ENCODE measurements at regions not wholly inside any gene's neighbourhood (a gene's known extent, or its start where the extent isn't known, plus 50 kb on each side); places are given as distances from the start of the nearest gene placed in this dataset.

- no peaks in the 10 kb centered on the region for H3F3A ChIP-seq (ENCODE audit: insufficient read depth, low read depth)
- H3K4me2 ChIP-seq: no peak overlapping the region
- ChIA-PET POLR2A (ENCODE audit: unreplicated experiment) (no interaction called here), CTCF (no interaction called here)
- no TSS peak for BruUV-seq (replicated peaks)
- DNase-seq: no peak
- H3K4me3 ChIP-seq: no peak overlapping the region
- H2AFZ ChIP-seq: no peak overlapping the region
- H3K36me3 ChIP-seq (ENCODE audit: low read depth): no peaks in the 10 kb centered on the region
- intact Hi-C loops (cut with micrococcal nuclease; ENCODE audit: unreplicated experiment): no loop called here
- no peaks in the 10 kb centered on the region for H4K20me1 ChIP-seq (ENCODE audit: insufficient read depth)
- H3K4me1 ChIP-seq (replicated peaks; ENCODE audit: insufficient read depth): no peaks in the 10 kb centered on the region
- no peaks in the 10 kb centered on the region for H3K27me3 ChIP-seq (ENCODE audit: insufficient read depth, low read depth)
- no peaks in the 10 kb centered on the region for H3K79me2 ChIP-seq (ENCODE audit: low read depth)
- H3K27ac ChIP-seq: no peak overlapping the region
- H3K9me2 ChIP-seq (ENCODE audit: insufficient read depth): no peaks in the 10 kb centered on the region; the same call in 1 of the 2 replicates
- TF ChIP-seq CTCF (conservative IDR thresholded peaks at IDR 0.05): no peak
- TF ChIP-seq EZH2 (IDR thresholded peaks at IDR 0.05; ENCODE audit: low read depth): no peak
- H3K9me3 ChIP-seq (ENCODE audit: insufficient read depth, low read depth): no peaks in the 10 kb centered on the region
Observed at GRCh38 chr1:189958756-189959155, 518.9 kb downstream of the BRINP3 start.

- no peaks in the 10 kb centered on the region; the same call in 1 of the 2 replicates for H3K9me3 ChIP-seq (ENCODE audit: insufficient read depth, low read depth)
- H3K4me3 ChIP-seq: no peak overlapping the region
- intact Hi-C loops (cut with micrococcal nuclease; ENCODE audit: unreplicated experiment): no loop called here
- no peak overlapping the region for H3K4me2 ChIP-seq
- H3K9me2 ChIP-seq (ENCODE audit: insufficient read depth): peaks cover 5% of the 10 kb centered on the region; the same call in 1 of the 2 replicates
- ChIA-PET CTCF (no interaction called here), POLR2A (ENCODE audit: unreplicated experiment) (no interaction called here)
- no peaks in the 10 kb centered on the region for H3K36me3 ChIP-seq (ENCODE audit: low read depth)
- DNase-seq: no peak
- no peak for TF ChIP-seq EZH2 (IDR thresholded peaks at IDR 0.05; ENCODE audit: low read depth)
- TF ChIP-seq CTCF (conservative IDR thresholded peaks at IDR 0.05): no peak
- H3K79me2 ChIP-seq (ENCODE audit: low read depth): no peaks in the 10 kb centered on the region
- H4K20me1 ChIP-seq (ENCODE audit: insufficient read depth): no peaks in the 10 kb centered on the region
- H3K27ac ChIP-seq: no peak overlapping the region
- no TSS peak for BruUV-seq (replicated peaks)
- no peaks in the 10 kb centered on the region for H3K27me3 ChIP-seq (ENCODE audit: insufficient read depth, low read depth)
- no peak overlapping the region for H2AFZ ChIP-seq
- H3K4me1 ChIP-seq (replicated peaks; ENCODE audit: insufficient read depth): no peaks in the 10 kb centered on the region
- no peaks in the 10 kb centered on the region for H3F3A ChIP-seq (ENCODE audit: insufficient read depth, low read depth)
Observed at GRCh38 chr1:189960769-189961168, 516.9 kb downstream of the BRINP3 start.

- Histone ChIP-seq H3K27me3 (ENCODE audit: insufficient read depth, low read depth) (no peaks in the 10 kb centered on the region), H2AFZ (no peak overlapping the region), H3K4me3 (no peak overlapping the region), H3K36me3 (ENCODE audit: low read depth) (no peaks in the 10 kb centered on the region), H4K20me1 (ENCODE audit: insufficient read depth) (no peaks in the 10 kb centered on the region), H3K79me2 (ENCODE audit: low read depth) (no peaks in the 10 kb centered on the region), H3K4me1 (replicated peaks; ENCODE audit: insufficient read depth) (no peaks in the 10 kb centered on the region), H3F3A (ENCODE audit: insufficient read depth, low read depth) (no peaks in the 10 kb centered on the region), H3K27ac (no peak overlapping the region), H3K9me3 (ENCODE audit: insufficient read depth, low read depth) (no peaks in the 10 kb centered on the region; the same call in 1 of the 2 replicates), H3K9me2 (ENCODE audit: insufficient read depth) (peaks cover 5% of the 10 kb centered on the region; the same call in 1 of the 2 replicates), H3K4me2 (no peak overlapping the region)
- no peak for TF ChIP-seq EZH2 (IDR thresholded peaks at IDR 0.05; ENCODE audit: low read depth)
- TF ChIP-seq CTCF (conservative IDR thresholded peaks at IDR 0.05): no peak
- intact Hi-C loops (cut with micrococcal nuclease; ENCODE audit: unreplicated experiment): no loop called here
- no peak for DNase-seq
- CTCF ChIA-PET: no interaction called here
- POLR2A ChIA-PET (ENCODE audit: unreplicated experiment): no interaction called here
- BruUV-seq (replicated peaks): no TSS peak
Observed at GRCh38 chr1:189962181-189962580, 515.5 kb downstream of the BRINP3 start.

Data from PC-9 (cell line).